Superior temporal gyrus (tissue), 1 donor: ENCODE measurements at regions not wholly inside any gene's neighbourhood (a gene's known extent, or its start where the extent isn't known, plus 50 kb on each side); places are given as distances from the start of the nearest gene placed in this dataset.
"Not testable (repeated sequence)": the region's sequence is repeated elsewhere in the genome, so short reads cannot be mapped to it uniquely, and the experiment has no call there.

Experiments used
- DNase-seq: peaks from one replicate; pipeline ENCODE4 v3.0.0-alpha.2; 2016; ENCODE audit errors: extremely low spot score

GRCh38 chr4:114034189-114034588, 54.7 kb upstream of the ARSJ start:
- no peak for DNase-seq

- DNase-seq, result no peak
These were observed 57.0 kb upstream of the ARSJ start for GRCh38 chr4:114036426-114036825.

GRCh38 chr4:114036864-114037263, 57.4 kb upstream of the ARSJ start:
- no peak for DNase-seq

GRCh38 chr4:114037988-114038387, 58.5 kb upstream of the ARSJ start:
- no peak for DNase-seq

- DNase-seq, result no peak
These were observed 59.4 kb upstream of the ARSJ start for GRCh38 chr4:114038762-114039387.

GRCh38 chr4:114040319-114041116, 61.1 kb upstream of the ARSJ start:
- DNase-seq, result no peak

- DNase-seq, result no peak
These were observed 61.6 kb upstream of the ARSJ start for GRCh38 chr4:114041117-114041475.

GRCh38 chr4:114043116-114043515, 63.7 kb upstream of the ARSJ start:
- no peak for DNase-seq

GRCh38 chr4:114044351-114044750, 64.9 kb upstream of the ARSJ start:
- DNase-seq, result not testable (repeated sequence)

- no peak for DNase-seq
These were observed 66.9 kb upstream of the ARSJ start for GRCh38 chr4:114046331-114046730.

- not testable (repeated sequence) for DNase-seq
These were observed 68.7 kb upstream of the ARSJ start for GRCh38 chr4:114048154-114048553.

- DNase-seq, result no peak
These were observed 72.8 kb upstream of the ARSJ start for GRCh38 chr4:114052227-114052626.

- no peak for DNase-seq
These were observed 77.2 kb upstream of the ARSJ start for GRCh38 chr4:114056599-114056998.

GRCh38 chr4:114057746-114058145, 78.3 kb upstream of the ARSJ start:
- DNase-seq, result no peak

- no peak for DNase-seq
These were observed 83.1 kb upstream of the ARSJ start for GRCh38 chr4:114062499-114062898.

- no peak for DNase-seq
These were observed 93.3 kb upstream of the ARSJ start for GRCh38 chr4:114072781-114073180.

GRCh38 chr4:114076899-114077570, 97.6 kb upstream of the ARSJ start:
- no peak for DNase-seq

- DNase-seq, result no peak
These were observed 98.2 kb upstream of the ARSJ start for GRCh38 chr4:114077610-114078009.

- no peak for DNase-seq
These were observed 99.2 kb upstream of the ARSJ start for GRCh38 chr4:114078636-114079035.

GRCh38 chr4:114081783-114082182, 102.3 kb upstream of the ARSJ start:
- DNase-seq, result no peak

GRCh38 chr4:114082348-114082747, 102.9 kb upstream of the ARSJ start:
- DNase-seq, result no peak

- no peak for DNase-seq
These were observed 106.3 kb upstream of the ARSJ start for GRCh38 chr4:114085611-114086345.
